HEK293 (cell line): ENCODE measurements at regions not wholly inside any gene's neighbourhood (a gene's known extent, or its start where the extent isn't known, plus 50 kb on each side); places are given as distances from the start of the nearest gene placed in this dataset.
"Not testable (repeated sequence)": the region's sequence is repeated elsewhere in the genome, so short reads cannot be mapped to it uniquely, and the experiment has no call there.

Source experiments
- CTCF ChIA-PET: fragments of 350-600 bp; formaldehyde crosslinking; extraction: SDS; loops from one replicate; lab custom pipeline; 2021; ENCODE audit warnings: antibody characterized with exemption; lab: Yijun Ruan, JAX
- POLR2A ChIA-PET: fragments of 300-600 bp; formaldehyde crosslinking; extraction: SDS; loops from one replicate; lab custom pipeline; 2020; ENCODE audit warnings: antibody characterized with exemption, inconsistent platforms; lab: Yijun Ruan, JAX
- H3K27ac ChIP-seq: fragments of 200-500 bp; sonication (Bioruptor generic); 2 replicates; pipeline ENCODE4 v1.5.1; 2014; ENCODE audit warnings: low read depth, low read length, control low read depth, inconsistent platforms; ENCODE audit errors: extremely low read depth
- H3K36me3 ChIP-seq, 2 experiments: fragments of 200-500 bp in 1 of 2; sonication (Bioruptor generic) in 1 of 2; 1 replicate in 1 of 2; 2 replicates in 1 of 2; pipeline ENCODE4 v1.5.1; 2014 to 2017; ENCODE audit warnings: inconsistent platforms in 2 of 2, low read length in 2 of 2; ENCODE audit not compliant: control insufficient read depth in 2 of 2, insufficient read depth in 1 of 2
- H3K4me1 ChIP-seq: fragments of 200-500 bp; sonication (Bioruptor generic); 2 replicates; pipeline ENCODE4 v1.5.1; 2014; ENCODE audit warnings: mild to moderate bottlenecking, low read length, inconsistent platforms; ENCODE audit not compliant: control insufficient read depth, insufficient read depth
- H3K4me3 ChIP-seq: 2 replicates; pipeline ENCODE4 v1.5.1; 2011; ENCODE audit warnings: low read depth, mild to moderate bottlenecking, control low read depth, low read length, moderate library complexity
- H3K9me3 ChIP-seq: fragments of 200-500 bp; sonication (Bioruptor generic); 2 replicates; pipeline ENCODE4 v1.5.1; 2014; ENCODE audit warnings: low read depth, low read length, inconsistent platforms; ENCODE audit not compliant: control insufficient read depth, insufficient read depth
- KLF7 ChIP-seq: fragments of 450-650 bp; formaldehyde crosslinking; IDR thresholded peaks from 2 replicates; pipeline ENCODE4 v1.5.1; 2016; ENCODE audit warnings: missing biosample characterization, missing genetic modification characterization, borderline replicate concordance
- OSR2 ChIP-seq: fragments of 450-650 bp; formaldehyde crosslinking; IDR thresholded peaks from 2 replicates; pipeline ENCODE4 v1.5.1; 2016; ENCODE audit warnings: missing biosample characterization, missing genetic modification characterization
- PRDM10 ChIP-seq: fragments of 450-650 bp; formaldehyde crosslinking; IDR thresholded peaks from 2 replicates; pipeline ENCODE4 v1.5.1; 2016; ENCODE audit warnings: missing biosample characterization, missing genetic modification characterization
- SP2 ChIP-seq: fragments of 450-650 bp; formaldehyde crosslinking; IDR thresholded peaks from 2 replicates; pipeline ENCODE4 v1.5.1; 2016; ENCODE audit warnings: missing biosample characterization, missing genetic modification characterization
- SP7 ChIP-seq: fragments of 450-650 bp; formaldehyde crosslinking; IDR thresholded peaks from 2 replicates; pipeline ENCODE4 v1.5.1; 2016; ENCODE audit warnings: missing biosample characterization, missing genetic modification characterization
- TCF7L2 ChIP-seq: IDR thresholded peaks from 2 replicates; pipeline ENCODE4 v1.6.1; 2011; ENCODE audit warnings: low read depth, mild to moderate bottlenecking, inconsistent platforms, low read length, moderate library complexity, borderline replicate concordance
- ZBTB48 ChIP-seq: fragments of 450-650 bp; formaldehyde crosslinking; IDR thresholded peaks from 2 replicates; pipeline ENCODE4 v1.5.1; 2016; ENCODE audit warnings: missing biosample characterization, missing genetic modification characterization
- ZNF2 ChIP-seq: fragments of 450-650 bp; formaldehyde crosslinking; IDR thresholded peaks from 2 replicates; pipeline ENCODE4 v1.5.1; 2016; ENCODE audit warnings: missing biosample characterization, missing genetic modification characterization
- ZNF211 ChIP-seq: fragments of 450-650 bp; formaldehyde crosslinking; IDR thresholded peaks from 2 replicates; pipeline ENCODE4 v1.5.1; 2016; ENCODE audit warnings: low read depth, missing biosample characterization, missing genetic modification characterization
- ZNF23 ChIP-seq: fragments of 450-650 bp; formaldehyde crosslinking; IDR thresholded peaks from 2 replicates; pipeline ENCODE4 v1.5.1; 2016; ENCODE audit warnings: missing biosample characterization, missing genetic modification characterization, borderline replicate concordance
- ZNF239 ChIP-seq: fragments of 450-650 bp; formaldehyde crosslinking; IDR thresholded peaks from 2 replicates; pipeline ENCODE4 v1.5.1; 2016; ENCODE audit warnings: missing biosample characterization, missing genetic modification characterization
- ZNF350 ChIP-seq: fragments of 450-650 bp; formaldehyde crosslinking; IDR thresholded peaks from 2 replicates; pipeline ENCODE4 v1.5.0; 2017; ENCODE audit warnings: missing biosample characterization, mild to moderate bottlenecking, missing genetic modification characterization
- ZNF366 ChIP-seq: fragments of 450-650 bp; formaldehyde crosslinking; conservative IDR thresholded peaks from 2 replicates; pipeline ENCODE4 v1.5.1; 2016; ENCODE audit warnings: missing biosample characterization, missing genetic modification characterization
- ZNF501 ChIP-seq: fragments of 450-650 bp; formaldehyde crosslinking; IDR thresholded peaks from 2 replicates; pipeline ENCODE4 v1.5.1; 2016; ENCODE audit warnings: missing biosample characterization, missing genetic modification characterization
- ZNF600 ChIP-seq: fragments of 450-650 bp; formaldehyde crosslinking; IDR thresholded peaks from 2 replicates; pipeline ENCODE4 v1.5.1; 2016; ENCODE audit warnings: missing biosample characterization, missing genetic modification characterization
- ZNF621 ChIP-seq: fragments of 450-650 bp; formaldehyde crosslinking; IDR thresholded peaks from 2 replicates; pipeline ENCODE4 v1.5.1; 2017; ENCODE audit warnings: missing biosample characterization, missing genetic modification characterization
- ZNF645 ChIP-seq: fragments of 450-650 bp; formaldehyde crosslinking; IDR thresholded peaks from 2 replicates; pipeline ENCODE4; 2016; ENCODE audit warnings: missing biosample characterization, missing genetic modification characterization
- ZNF660 ChIP-seq: fragments of 450-650 bp; IDR thresholded peaks from 2 replicates; pipeline ENCODE4 v1.5.1; 2018; ENCODE audit warnings: missing biosample characterization, mild to moderate bottlenecking, missing genetic modification characterization
- ZNF664 ChIP-seq: fragments of 450-650 bp; formaldehyde crosslinking; IDR thresholded peaks from 2 replicates; pipeline ENCODE4 v1.5.1; 2016; ENCODE audit warnings: missing biosample characterization, missing genetic modification characterization
- ZNF843 ChIP-seq: fragments of 450-650 bp; formaldehyde crosslinking; IDR thresholded peaks from 2 replicates; pipeline ENCODE4 v1.5.1; 2016; ENCODE audit warnings: missing biosample characterization, missing genetic modification characterization
- TF ChIP-seq, protein P1 (sequence below): fragments of 450-650 bp; formaldehyde crosslinking; IDR thresholded peaks from 2 replicates; pipeline ENCODE4 v1.5.1; 2017; ENCODE audit warnings: missing biosample characterization, missing genetic modification characterization
- TF ChIP-seq, protein P2 (sequence below): fragments of 450-650 bp; formaldehyde crosslinking; IDR thresholded peaks from 2 replicates; pipeline ENCODE4 v1.5.1; 2016; ENCODE audit warnings: missing biosample characterization, missing genetic modification characterization

DNA sequence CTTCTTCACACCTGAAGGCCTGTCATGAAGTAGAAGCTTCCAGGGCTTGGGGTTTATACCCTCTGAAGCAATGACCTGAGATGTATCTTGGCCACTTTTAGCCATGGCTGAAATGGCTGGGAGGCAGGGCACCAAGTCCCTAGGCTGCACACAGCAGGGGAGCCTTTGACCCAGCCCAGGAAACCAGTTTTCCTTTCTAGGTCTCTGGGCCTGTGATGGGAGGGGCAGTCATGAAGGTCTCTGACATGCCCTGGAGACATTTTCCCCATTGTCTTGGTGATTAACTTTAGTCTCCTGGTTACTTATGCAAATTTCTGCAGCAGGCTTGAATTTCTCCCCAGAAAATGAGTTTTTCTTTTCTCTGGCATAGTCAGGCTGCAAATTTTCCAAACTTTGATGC lies 511.0 kb upstream of the KLHL4 start (continued):
- TF ChIP-seq PRDM10 (tag by site-specific recombination) (no peak), ZNF23 (tag by site-specific recombination) (no peak), OSR2 (tag by site-specific recombination) (no peak), KLF7 (tag by site-specific recombination) (no peak), SP2 (tag by site-specific recombination) (no peak)

DNA sequence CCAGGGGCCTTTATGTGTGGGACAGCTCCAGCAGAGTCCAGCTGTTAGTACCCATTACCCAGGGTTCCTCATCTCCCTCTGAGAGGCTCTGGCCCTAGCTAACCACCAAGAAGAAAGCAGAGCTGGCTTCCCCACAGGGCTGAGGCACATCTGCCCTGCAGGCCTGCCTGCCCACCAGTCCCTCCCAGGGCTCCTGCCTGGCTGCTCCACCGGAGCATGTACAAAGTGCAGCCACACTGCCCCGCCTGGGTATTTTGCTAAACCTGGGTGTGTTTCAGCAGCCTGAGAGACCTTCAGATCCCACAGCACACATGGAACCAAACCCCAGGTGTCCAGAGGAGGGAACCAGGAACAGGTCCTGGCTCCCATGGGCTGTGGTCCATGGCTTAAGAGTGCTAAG lies 500.4 kb upstream of the KLHL4 start:
- Histone ChIP-seq H3K4me1 (no peaks in the 10 kb centered on the region), H3K4me3 (no peak overlapping the region), H3K27ac (no peak overlapping the region), H3K36me3 (no peaks in the 10 kb centered on the region), H3K9me3 (no peaks in the 10 kb centered on the region; the same call in 1 of the 2 replicates)
- TF ChIP-seq TCF7L2: no peak
- TF ChIP-seq ZNF600 (tag by site-specific recombination): no peak
- TF ChIP-seq ZNF350 (tag by site-specific recombination): no peak
- TF ChIP-seq ZNF645: no peak
- ChIA-PET CTCF (no interaction called here), POLR2A (no interaction called here)

GRCh38 chrX:87033115-87033514 lies 484.5 kb upstream of the KLHL4 start:
- H3K4me3 ChIP-seq, H3K36me3 ChIP-seq, POLR2A ChIA-PET, H3K9me3 ChIP-seq, H3K27ac ChIP-seq, H3K4me1 ChIP-seq, CTCF ChIA-PET: not testable (repeated sequence)

DNA sequence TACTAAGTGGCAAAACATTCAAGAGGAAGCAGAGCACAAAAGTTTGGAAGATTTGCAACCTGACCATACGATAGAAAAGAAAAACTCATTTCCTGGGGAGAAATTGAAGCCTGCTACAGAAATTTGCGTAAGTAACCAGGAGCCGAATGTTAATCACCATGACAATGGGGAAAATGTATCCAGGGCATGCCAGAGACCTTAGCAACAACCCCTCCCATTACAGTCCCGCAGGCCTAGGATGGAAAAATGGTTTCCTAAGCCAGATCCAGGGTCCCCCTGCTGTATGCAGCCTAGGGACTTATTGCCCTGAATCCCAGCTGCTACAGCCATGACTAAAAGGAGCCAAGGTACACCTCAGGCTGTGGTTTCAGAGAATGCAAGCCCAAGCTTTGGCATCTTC lies 472.2 kb upstream of the KLHL4 start:
- Histone ChIP-seq H3K36me3 (no peaks in the 10 kb centered on the region), H3K4me1 (no peaks in the 10 kb centered on the region), H3K9me3 (no peaks in the 10 kb centered on the region; the same call in 1 of the 2 replicates), H3K27ac (no peak overlapping the region), H3K4me3 (no peak overlapping the region)
- CTCF ChIA-PET: no interaction called here
- TF ChIP-seq ZNF2 (tag by site-specific recombination): no peak
- TF ChIP-seq ZNF501 (tag by site-specific recombination): no peak
- no peak for TF ChIP-seq ZNF621 (tag by site-specific recombination)
- no peak for TF ChIP-seq SP7 (tag by site-specific recombination)
- TF ChIP-seq ZNF211 (tag by site-specific recombination): no peak
- TF ChIP-seq ZNF660 (tag by site-specific recombination): no peak
- TF ChIP-seq ZNF664 (tag by site-specific recombination): no peak
- TF ChIP-seq KLF7 (tag by site-specific recombination): no peak
- TF ChIP-seq, protein P1, sequence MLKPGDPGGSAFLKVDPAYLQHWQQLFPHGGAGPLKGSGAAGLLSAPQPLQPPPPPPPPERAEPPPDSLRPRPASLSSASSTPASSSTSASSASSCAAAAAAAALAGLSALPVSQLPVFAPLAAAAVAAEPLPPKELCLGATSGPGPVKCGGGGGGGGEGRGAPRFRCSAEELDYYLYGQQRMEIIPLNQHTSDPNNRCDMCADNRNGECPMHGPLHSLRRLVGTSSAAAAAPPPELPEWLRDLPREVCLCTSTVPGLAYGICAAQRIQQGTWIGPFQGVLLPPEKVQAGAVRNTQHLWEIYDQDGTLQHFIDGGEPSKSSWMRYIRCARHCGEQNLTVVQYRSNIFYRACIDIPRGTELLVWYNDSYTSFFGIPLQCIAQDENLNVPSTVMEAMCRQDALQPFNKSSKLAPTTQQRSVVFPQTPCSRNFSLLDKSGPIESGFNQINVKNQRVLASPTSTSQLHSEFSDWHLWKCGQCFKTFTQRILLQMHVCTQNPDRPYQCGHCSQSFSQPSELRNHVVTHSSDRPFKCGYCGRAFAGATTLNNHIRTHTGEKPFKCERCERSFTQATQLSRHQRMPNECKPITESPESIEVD (tag by site-specific recombination): no peak
- TF ChIP-seq ZNF843: no peak
- no peak for TF ChIP-seq ZNF239 (tag by site-specific recombination)
- TF ChIP-seq ZBTB48 (tag by site-specific recombination): no peak
- TF ChIP-seq ZNF366 (tag by site-specific recombination): no peak
- TF ChIP-seq, protein P2, sequence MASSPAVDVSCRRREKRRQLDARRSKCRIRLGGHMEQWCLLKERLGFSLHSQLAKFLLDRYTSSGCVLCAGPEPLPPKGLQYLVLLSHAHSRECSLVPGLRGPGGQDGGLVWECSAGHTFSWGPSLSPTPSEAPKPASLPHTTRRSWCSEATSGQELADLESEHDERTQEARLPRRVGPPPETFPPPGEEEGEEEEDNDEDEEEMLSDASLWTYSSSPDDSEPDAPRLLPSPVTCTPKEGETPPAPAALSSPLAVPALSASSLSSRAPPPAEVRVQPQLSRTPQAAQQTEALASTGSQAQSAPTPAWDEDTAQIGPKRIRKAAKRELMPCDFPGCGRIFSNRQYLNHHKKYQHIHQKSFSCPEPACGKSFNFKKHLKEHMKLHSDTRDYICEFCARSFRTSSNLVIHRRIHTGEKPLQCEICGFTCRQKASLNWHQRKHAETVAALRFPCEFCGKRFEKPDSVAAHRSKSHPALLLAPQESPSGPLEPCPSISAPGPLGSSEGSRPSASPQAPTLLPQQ (tag by site-specific recombination): no peak
- POLR2A ChIA-PET: no interaction called here
